KOPT-K1 (cell line): ENCODE measurements at regions not wholly inside any gene's neighbourhood (a gene's known extent, or its start where the extent isn't known, plus 50 kb on each side); places are given as distances from the start of the nearest gene placed in this dataset.

ENCODE experiments used
- H3K27ac ChIP-seq: fragments of 200-600 bp; sonication (generic); 2 replicates; pipeline ENCODE4 v1.5.1; 2016; ENCODE audit warnings: antibody characterized with exemption, mild to moderate bottlenecking, low read depth, low read length; ENCODE audit not compliant: poor library complexity, severe bottlenecking
- H3K36me3 ChIP-seq: fragments of 200-600 bp; sonication (generic); 2 replicates; pipeline ENCODE4 v1.5.1; 2017; ENCODE audit warnings: antibody characterized with exemption, mild to moderate bottlenecking, low read length, moderate library complexity; ENCODE audit not compliant: insufficient read depth
- H3K9me3 ChIP-seq: fragments of 200-600 bp; sonication (generic); 2 replicates; pipeline ENCODE4 v1.5.1; 2017; ENCODE audit warnings: antibody characterized with exemption, low read length, mild to moderate bottlenecking; ENCODE audit not compliant: insufficient read depth, poor library complexity, severe bottlenecking

GRCh38 chr1:232880354-232880753 lies 70.1 kb upstream of the NTPCR start:
- no peaks in the 10 kb centered on the region for H3K9me3 ChIP-seq

GRCh38 chr1:232883992-232884661 lies 66.3 kb upstream of the NTPCR start:
- no peak overlapping the region for H3K27ac ChIP-seq
- H3K36me3 ChIP-seq = no peaks in the 10 kb centered on the region
- no peaks in the 10 kb centered on the region for H3K9me3 ChIP-seq

More at GRCh38 chr1:232880354-232880753, 70.1 kb upstream of the NTPCR start:
- Histone ChIP-seq H3K36me3 (no peaks in the 10 kb centered on the region), H3K27ac (no peak overlapping the region)

- Histone ChIP-seq H3K36me3 (no peaks in the 10 kb centered on the region), H3K27ac (no peak overlapping the region)
Measured at GRCh38 chr1:232886271-232886670, 64.1 kb upstream of the NTPCR start.

GRCh38 chr1:232890340-232890943 lies 60.0 kb upstream of the NTPCR start:
- peak overlapping the region; percentile 67 for H3K27ac ChIP-seq
- no peaks in the 10 kb centered on the region for H3K36me3 ChIP-seq
- peaks cover 20% of the 10 kb centered on the region for H3K9me3 ChIP-seq

More at GRCh38 chr1:232886271-232886670, 64.1 kb upstream of the NTPCR start:
- no peaks in the 10 kb centered on the region for H3K9me3 ChIP-seq

- peak overlapping the region; percentile 67 for H3K27ac ChIP-seq
- H3K9me3 ChIP-seq = peaks cover 20% of the 10 kb centered on the region
Measured at GRCh38 chr1:232891071-232891470, 59.3 kb upstream of the NTPCR start.

GRCh38 chr1:232891656-232892317 lies 58.6 kb upstream of the NTPCR start:
- H3K36me3 ChIP-seq = no peaks in the 10 kb centered on the region
- peak overlapping the region; percentile 67 for H3K27ac ChIP-seq
- peaks cover 20% of the 10 kb centered on the region for H3K9me3 ChIP-seq

More at GRCh38 chr1:232891071-232891470, 59.3 kb upstream of the NTPCR start:
- no peaks in the 10 kb centered on the region for H3K36me3 ChIP-seq

- H3K27ac ChIP-seq = no peak overlapping the region
- H3K36me3 ChIP-seq = no peaks in the 10 kb centered on the region
- peaks cover 21% of the 10 kb centered on the region for H3K9me3 ChIP-seq
Measured at GRCh38 chr1:232893481-232894313, 56.7 kb upstream of the NTPCR start.

- Histone ChIP-seq H3K36me3 (no peaks in the 10 kb centered on the region), H3K9me3 (peaks cover 28% of the 10 kb centered on the region), H3K27ac (no peak overlapping the region)
Measured at GRCh38 chr1:232894436-232894835, 56.0 kb upstream of the NTPCR start.

GRCh38 chr1:232897949-232898465 lies 52.4 kb upstream of the NTPCR start:
- H3K27ac ChIP-seq = no peak overlapping the region
- H3K36me3 ChIP-seq = no peaks in the 10 kb centered on the region
- H3K9me3 ChIP-seq = peaks cover 20% of the 10 kb centered on the region

GRCh38 chr1:232899268-232899667 lies 51.1 kb upstream of the NTPCR start:
- Histone ChIP-seq H3K27ac (no peak overlapping the region), H3K9me3 (peaks cover 15% of the 10 kb centered on the region), H3K36me3 (no peaks in the 10 kb centered on the region)

GRCh38 chr1:232899839-232900238 lies 50.6 kb upstream of the NTPCR start:
- Histone ChIP-seq H3K36me3 (no peaks in the 10 kb centered on the region), H3K27ac (no peak overlapping the region), H3K9me3 (peaks cover 9% of the 10 kb centered on the region)
